HUDEP-2 (cell line): ENCODE measurements at regions not wholly inside any gene's neighbourhood (a gene's known extent, or its start where the extent isn't known, plus 50 kb on each side); places are given as distances from the start of the nearest gene placed in this dataset.
"Not testable (repeated sequence)": the region's sequence is repeated elsewhere in the genome, so short reads cannot be mapped to it uniquely, and the experiment has no call there.

Experiments used
- DNase-seq, 76 experiments: peaks; one replicate each; lab custom pipeline; 2025; ENCODE audit not compliant: unreplicated experiment in 76 of 76; lab: John Stamatoyannopoulos, UW

GRCh38 chr4:81694176-81694913 lies 222.6 kb upstream of the RASGEF1B start:
- DNase-seq, result no peak

- no peak for DNase-seq
These were observed 219.2 kb upstream of the RASGEF1B start for GRCh38 chr4:81690871-81691270.

- DNase-seq, result no peak
These were observed 216.4 kb upstream of the RASGEF1B start for GRCh38 chr4:81688085-81688484.

- DNase-seq, result no peak
These were observed 215.8 kb upstream of the RASGEF1B start for GRCh38 chr4:81687471-81687870.

DNA sequence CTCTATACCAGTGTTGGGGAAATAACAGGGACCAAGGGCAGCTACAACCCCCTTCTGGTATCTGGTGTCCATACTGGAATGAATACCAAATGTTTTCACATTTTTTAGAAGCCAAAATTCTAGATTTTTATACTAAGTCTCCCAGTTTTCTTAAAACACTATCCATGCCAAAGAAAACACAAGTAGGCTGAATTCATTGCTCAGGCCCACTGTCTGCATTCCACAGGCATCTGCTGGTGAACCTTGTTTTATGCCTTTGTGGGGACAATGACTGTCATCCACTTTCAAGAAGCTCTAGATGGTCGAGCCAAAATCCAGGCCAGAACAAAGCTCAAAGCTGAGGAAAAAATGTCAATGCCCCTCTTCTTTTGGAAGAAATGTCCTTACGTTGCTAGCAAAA lies 213.4 kb upstream of the RASGEF1B start:
- no peak for DNase-seq

GRCh38 chr4:81684352-81684751 lies 212.6 kb upstream of the RASGEF1B start:
- peak in 25 of 76 experiments; percentile 0 to 39 (median 4) for DNase-seq

DNA sequence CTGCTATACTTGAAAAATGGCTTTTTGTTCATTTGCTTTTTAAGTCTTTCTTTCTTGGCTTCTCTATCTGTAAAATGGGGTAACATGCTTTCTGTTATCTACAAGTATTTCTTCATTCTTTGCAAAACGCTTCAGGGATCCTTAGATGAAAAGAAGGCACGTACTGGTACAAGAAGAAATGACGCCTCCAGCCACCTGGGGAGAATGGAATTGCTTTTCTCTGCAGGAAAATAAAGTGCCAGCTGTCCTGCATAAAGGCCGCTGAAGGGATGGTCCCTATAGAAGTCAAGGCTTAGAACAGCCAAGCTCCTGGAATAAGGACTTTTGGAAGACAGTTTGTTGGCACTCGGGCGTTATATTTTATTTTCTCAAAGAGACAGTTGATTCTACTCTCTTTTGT lies 210.8 kb upstream of the RASGEF1B start:
- DNase-seq, result no peak

DNA sequence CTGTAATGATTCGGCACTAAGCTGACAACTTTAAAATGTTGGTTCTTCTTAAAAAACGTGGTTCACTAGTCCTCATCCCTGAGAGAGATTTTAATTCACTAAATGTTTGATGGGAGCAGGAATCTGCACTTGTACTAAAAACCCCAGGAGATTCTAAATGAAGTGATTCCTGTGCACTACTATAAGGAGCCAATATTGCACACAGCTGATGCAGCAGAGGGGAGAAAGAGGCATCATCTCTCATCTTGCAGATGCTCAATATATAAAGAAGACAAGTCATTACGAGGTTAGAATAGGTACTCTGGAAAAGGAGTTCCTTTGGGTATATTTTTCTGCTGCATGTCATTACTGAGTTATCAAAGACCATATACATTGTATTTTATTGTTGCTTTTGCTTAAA lies 207.6 kb upstream of the RASGEF1B start:
- no peak for DNase-seq

DNA sequence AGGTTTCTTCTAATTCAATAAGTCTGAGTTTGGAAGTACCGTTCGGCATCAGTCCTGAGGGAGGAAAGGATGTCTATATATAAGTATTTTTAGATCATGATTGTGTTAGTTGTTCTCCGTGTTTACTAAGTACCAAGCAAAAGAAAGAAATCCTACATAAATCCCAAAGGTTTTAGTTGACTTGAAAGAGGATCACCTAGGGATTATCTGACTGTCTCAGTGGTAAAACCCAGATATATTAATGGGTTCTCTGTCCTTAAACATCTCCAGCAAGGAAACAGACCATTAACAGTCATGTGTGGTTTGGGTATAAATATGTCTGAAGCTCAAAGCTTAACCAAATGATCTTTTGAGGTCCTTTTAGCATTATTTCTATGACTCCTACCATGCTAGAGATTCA lies 207.1 kb upstream of the RASGEF1B start:
- DNase-seq, result no peak

DNA sequence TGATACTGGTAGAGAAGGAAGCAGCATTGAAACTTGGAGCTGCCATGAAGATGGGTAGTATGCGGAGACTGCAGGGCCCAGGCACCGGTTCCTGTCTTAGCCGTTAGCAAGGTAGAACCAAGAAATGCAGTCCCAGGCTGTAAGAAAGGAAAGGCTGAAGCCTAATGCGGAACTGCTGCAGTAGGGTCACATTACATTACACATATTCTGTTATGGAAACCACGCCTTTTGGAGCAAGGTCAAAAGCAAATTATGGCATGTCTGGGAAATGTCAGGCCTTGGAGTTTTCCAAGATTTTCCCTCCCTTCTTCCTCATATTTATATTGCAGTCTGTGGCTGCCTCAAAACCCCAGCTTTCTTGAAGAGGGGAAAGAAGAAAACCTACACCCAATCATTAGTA lies 204.8 kb upstream of the RASGEF1B start:
- no peak for DNase-seq

GRCh38 chr4:81675791-81676393 lies 204.2 kb upstream of the RASGEF1B start:
- DNase-seq, result no peak

DNA sequence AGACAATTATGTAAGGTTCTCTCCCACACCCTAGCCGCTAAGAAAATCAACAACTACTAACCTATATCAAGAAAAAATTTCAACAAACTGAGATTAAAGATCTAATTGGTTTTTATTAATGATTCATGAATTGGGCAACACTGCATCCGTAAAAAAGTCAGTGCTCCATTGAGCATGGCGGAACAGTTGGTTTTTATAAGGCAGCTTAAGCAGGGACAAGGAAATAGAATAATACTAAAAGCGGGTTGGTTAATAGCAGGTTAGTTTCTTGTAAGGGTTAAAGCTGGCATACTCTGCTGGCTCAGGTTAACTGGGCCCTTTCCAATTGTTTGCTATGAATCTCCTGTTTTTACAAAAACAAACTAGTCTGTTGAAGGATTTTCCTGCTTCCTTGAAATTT lies 202.3 kb upstream of the RASGEF1B start:
- DNase-seq, result no peak

DNA sequence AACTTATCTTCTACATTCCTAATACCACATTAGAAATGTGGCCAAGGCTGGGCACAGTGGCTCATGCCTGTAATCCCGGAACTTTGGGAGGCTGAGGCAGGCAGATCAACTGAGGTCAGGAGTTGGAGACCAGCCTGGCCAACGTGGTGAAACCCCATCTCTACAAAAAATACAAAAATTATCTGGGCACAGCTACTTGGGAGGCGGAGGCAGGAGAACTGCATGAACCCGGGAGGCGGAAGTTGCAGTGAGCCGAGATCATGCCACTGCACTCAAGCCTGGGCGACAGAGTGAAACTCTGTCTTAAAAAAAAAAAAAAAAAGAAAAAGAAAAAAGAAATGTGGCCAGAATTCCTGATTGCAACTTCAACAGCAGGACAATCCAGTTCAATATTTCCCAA lies 196.6 kb upstream of the RASGEF1B start:
- DNase-seq, result not testable (repeated sequence)

- no peak for DNase-seq
These were observed 195.8 kb upstream of the RASGEF1B start for GRCh38 chr4:81667539-81667938.

DNA sequence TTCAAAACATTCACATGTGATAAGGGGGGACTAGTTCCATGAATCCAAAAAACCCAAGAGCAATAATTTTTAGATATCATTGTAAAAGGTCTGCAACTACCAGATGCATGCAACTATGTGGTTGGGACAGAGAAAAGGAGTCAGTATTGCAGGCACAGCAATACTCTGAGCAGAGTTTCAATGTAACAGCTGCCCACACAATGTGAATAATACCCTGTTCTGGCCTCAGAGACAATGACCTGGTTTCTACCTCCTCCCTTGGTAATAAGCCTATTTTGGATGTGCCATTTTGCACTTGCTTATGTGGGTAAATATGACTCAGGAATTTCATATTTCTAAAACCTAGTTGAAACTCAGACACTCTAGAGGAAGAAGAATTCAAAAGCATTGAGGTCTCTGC lies 194.8 kb upstream of the RASGEF1B start:
- DNase-seq, result no peak

GRCh38 chr4:81665649-81666048 lies 193.9 kb upstream of the RASGEF1B start:
- no peak for DNase-seq

- no peak for DNase-seq
These were observed 193.3 kb upstream of the RASGEF1B start for GRCh38 chr4:81665045-81665444.

DNA sequence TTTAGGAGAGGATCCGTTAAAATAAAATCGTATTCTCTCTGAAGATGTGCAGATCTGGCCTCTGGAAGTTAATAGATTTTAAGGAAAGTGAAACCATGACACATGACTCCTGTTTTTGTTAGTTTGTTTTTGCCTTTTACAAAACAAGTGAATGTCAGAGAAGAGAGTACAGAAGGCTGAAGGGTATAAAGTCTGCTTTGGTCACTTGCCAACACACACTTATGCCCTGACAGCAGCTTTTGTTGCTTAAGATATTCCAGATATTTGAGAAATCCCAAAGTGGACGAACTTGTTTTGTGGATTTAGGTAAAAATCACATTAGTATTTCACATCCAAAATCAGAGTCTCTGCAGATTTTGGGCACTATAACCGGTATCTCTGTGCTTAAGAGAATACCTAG lies 192.4 kb upstream of the RASGEF1B start:
- no peak for DNase-seq

- no peak for DNase-seq
These were observed 191.7 kb upstream of the RASGEF1B start for GRCh38 chr4:81663368-81663767.

DNA sequence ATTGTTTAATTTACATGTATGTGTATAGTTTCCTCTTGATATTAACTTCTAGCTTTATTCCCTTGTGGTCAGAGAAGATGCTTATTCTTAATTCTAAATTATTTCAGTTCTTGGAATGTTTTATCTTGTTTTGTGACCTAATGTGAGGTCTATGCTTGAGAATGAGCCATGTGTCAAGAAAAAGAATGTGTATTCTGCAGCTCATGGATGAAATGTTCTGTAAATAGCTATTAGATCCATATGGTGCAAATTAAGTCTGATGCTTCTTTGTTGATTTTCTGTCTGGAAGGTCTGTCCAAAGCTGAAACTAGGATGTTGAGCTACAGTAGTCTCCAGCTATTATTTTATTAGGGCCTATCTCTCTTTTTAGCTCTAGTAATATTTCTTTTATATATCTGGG lies 187.3 kb upstream of the RASGEF1B start:
- no peak for DNase-seq

DNA sequence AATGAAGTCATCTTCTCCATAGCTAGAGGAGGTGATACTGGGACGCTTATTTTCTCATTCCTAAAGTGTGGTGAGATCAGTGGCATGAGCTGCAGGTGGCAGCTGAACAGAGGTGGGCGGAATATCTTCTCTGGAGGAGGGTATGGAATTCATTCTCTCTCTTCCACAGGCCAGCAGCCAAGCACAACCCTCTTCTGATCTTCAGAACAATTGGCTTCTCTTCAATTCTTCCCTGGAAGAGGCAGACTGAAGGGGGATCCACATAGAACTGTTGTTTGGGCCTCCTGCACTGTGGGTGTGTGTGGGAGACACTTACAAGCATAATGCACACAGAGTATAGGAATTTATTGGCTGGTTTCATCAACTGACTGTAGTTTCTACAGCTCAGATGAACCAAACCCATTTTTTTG lies 180.4 kb upstream of the RASGEF1B start:
- DNase-seq, result no peak

DNA sequence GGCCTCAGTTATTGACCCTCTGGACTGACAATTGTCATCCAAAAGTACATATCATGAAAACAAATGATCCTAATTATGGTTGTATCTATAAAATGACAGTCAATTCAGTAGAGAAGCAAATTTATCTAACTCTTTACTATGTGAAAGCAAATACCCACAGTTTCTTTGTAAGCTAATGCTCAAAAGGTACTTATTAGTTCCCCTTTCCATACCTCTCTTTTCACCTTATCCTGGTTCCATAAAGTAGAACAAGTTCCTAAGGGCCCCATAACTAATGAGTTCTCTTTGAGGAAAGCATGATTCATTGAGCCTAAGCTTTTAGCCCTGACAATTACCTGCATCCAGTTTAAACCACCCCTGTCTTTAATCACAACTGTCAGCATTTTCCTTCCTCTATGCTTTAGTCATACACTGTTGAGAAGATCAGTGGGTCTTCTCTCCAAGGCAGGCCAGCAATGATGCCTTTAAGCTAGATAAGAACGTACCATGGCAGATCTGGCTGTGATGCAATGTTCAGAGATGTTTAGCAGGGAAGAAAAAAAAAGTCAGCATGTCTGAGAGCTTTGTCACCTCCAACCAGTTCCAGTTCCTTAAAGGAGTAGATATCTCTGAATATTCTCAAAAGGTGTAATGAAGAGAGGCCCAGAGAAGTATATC lies 179.7 kb upstream of the RASGEF1B start:
- no peak for DNase-seq
